ENCODE measurements at regions not wholly inside any gene's neighbourhood (a gene's known extent, or its start where the extent isn't known, plus 50 kb on each side); places are given as distances from the start of the nearest gene placed in this dataset.
A peak's percentile ranks its signal among the peaks of the same experiment; 100 is the strongest.

GRCh38 chr2:199025146-199025545 lies 432.6 kb downstream of the SATB2 start:
- no peak for DNase-seq (ENCODE audit: low read depth)

DNA sequence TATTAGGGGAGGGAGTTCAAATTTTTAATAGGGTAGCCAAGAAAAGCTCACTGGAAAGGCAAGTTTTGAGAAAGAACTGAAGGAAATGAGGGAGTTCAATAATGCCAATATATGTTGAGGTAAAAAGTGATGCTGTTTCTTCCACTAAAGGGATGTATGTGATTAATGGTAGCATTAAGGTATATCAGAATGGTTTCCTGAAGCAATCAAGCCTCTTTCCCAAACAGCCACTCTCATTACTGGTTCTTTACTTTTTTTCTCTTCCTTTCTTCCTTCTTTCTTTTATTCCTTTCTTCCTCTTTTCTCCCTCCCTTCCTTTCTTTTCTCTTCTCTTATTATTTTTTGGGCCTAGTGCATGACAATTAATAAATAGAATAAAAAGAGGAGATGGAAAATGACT lies 433.5 kb downstream of the SATB2 start:
- no peak for DNase-seq (ENCODE audit: low read depth)

DNA sequence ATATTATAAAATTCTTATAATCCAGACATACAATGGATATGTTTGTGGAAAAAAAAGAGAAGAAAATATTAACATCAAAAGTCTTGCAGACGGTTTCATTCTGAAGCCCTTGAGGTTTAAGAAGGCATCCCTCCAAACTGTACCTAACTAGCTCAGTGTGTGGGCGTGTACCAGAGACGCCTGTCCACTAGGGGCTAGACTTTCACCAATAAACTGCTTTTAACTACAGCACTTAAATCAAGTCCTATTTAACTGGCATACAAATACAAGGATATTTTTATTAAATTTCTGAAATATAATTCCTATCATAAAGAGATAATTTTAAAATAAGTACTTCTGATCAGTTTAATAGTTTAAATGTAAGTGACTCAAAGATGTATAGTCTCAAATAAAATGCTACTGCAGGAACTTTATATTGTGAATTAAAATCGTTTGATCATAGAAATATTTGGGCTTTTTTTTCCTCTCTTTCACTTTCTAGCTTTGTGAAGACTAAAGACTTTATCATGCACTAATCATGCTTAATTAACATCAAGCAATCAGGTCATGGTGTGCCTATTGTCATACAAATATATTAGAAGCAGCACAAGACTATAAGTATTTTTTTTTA lies 437.7 kb downstream of the SATB2 start:
- DNase-seq (ENCODE audit: low read depth) = peak; percentile 62

DNA sequence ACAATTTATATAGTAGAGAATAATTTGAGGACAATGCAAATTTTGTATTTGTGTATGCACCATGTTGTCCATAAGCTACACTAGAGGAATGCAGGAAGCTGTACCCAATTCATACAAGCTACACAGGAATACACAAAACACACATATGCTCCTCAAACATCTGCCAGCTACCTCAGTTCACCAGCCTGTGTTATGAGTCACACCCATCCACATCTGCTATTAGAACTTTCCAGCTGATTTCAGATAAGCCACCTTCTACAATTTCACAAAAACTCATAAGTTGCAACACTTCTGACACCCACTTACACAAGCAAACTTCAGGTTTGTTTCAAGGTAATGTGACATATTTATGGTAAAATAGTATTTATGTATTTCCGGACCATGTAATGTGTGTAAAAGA lies 438.9 kb downstream of the SATB2 start:
- no peak for DNase-seq (ENCODE audit: low read depth)

- DNase-seq (ENCODE audit: low read depth) = no peak
These were observed 442.7 kb downstream of the SATB2 start for GRCh38 chr2:199015072-199015471.

GRCh38 chr2:199014226-199014625 lies 443.5 kb downstream of the SATB2 start:
- no peak for DNase-seq (ENCODE audit: low read depth)

DNA sequence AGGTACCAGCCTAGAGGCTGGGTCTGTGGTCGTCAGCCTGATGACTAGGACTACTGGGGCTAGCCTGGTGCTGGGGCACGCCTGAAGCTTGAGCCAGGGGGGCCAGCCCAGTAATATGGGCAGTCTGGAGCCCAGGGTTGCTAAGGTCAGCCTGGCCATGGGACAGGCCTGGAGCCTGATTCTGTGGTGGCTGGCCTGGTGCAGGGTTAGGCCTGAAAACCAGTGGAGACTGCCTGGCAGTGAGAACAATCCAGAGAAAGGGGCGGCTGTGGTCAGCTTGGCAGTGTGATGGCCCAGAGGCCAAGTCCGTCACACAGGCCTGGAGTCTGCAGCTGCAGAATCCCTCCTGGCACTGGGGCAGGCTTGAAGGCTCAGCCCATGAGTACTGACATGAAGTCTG lies 445.8 kb downstream of the SATB2 start:
- no peak for DNase-seq (ENCODE audit: low read depth)

DNA sequence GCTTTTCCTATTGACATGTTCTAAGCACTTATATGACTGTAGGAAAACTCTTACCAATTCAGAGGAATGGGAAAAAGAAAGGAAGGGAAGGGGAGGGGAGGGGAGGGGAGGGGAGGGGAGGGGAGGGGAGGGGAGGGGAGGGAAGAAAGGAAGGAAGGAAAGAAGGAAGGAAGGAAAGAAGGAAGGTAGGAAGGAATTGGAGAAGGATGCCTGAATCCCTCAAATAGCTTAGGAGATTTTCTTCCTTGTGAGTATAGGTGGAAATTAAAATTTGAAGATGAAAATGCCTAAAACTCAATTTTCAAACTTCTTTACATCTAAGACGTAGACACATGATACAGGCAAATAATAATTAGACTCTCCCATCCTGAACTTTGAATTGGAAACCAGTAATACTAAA lies 463.1 kb downstream of the SATB2 start:
- DNase-seq (ENCODE audit: low read depth) = no peak

DNA sequence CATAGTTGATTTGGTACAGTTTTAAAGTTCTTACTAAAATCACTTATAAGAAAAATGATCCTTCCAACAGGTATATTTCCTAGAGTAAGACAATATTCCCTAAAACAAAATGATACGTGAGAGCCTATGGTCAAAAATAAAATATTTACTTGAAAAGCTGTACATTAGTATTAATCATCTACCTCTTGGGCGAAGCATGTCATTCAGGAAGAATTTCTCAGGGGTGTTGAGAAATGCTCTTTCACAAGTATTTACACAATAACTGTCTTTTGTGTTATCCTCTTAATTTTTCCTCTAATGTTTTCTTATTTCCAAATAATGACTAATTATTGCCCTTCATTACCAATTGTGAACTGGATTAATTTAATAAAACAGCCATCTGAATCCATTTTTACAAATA lies 466.3 kb downstream of the SATB2 start:
- no peak for DNase-seq (ENCODE audit: low read depth)

- no peak for DNase-seq (ENCODE audit: low read depth)
These were observed 482.0 kb downstream of the SATB2 start for GRCh38 chr2:198975779-198976178.

- no peak for DNase-seq (ENCODE audit: low read depth)
These were observed 484.0 kb downstream of the SATB2 start for GRCh38 chr2:198973785-198974184.

DNA sequence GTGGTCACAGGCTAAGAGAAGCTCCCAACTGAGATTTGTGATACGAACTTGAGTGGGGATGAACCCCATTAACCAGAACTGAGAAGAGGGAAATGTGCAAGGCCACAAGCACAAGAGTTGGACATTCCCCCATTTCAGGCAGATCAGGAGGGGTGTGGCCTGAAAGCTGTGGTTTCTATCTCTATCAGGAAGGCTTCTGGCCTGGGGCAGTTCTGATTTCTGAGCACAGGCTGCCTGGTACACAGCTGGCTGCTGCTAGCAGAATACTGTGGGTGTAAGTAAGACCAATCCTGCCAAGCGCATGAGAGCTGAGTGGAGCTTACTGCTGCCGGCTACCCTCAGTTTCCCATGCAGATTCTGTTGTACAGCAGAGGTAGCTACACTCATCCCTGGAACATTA lies 484.6 kb downstream of the SATB2 start:
- no peak for DNase-seq (ENCODE audit: low read depth)

DNA sequence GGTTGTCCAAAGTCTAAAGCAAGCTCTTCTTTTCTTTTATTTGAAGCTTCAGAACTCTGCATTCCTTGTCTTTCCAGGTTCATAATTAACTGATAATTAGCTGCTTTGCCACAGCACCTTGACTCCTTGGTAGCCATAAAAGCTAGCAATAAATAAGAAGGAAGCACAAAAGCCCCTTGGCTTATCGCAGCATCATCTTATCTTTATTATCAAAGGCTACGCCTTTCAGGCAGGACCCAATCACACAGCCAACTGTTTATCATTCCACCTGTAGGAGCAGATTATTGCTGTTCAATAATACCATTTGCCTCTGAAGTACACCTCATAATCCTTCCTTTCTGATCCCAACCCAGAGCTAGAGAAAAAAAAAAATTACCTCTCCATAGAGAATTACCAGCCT lies 489.2 kb downstream of the SATB2 start:
- no peak for DNase-seq (ENCODE audit: low read depth)

DNA sequence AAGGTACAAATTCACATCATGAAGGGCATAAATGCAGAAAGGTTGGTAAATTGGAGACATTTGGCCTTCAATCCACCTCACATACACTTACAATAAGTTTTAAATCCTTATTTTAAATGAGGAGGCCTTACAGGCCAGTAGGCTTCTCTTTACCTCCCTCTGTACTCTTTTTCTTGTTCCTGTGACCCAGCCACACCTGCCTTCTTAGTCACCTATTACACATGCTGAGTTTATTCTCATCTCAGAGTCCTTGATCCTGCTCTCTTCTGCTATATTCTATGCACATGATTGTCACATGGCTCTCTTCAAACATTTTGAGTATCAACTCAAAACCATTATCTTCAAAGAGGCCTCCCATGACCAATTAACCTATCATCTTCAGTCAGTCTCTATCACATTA lies 491.5 kb downstream of the SATB2 start:
- DNase-seq (ENCODE audit: low read depth) = no peak

DNA sequence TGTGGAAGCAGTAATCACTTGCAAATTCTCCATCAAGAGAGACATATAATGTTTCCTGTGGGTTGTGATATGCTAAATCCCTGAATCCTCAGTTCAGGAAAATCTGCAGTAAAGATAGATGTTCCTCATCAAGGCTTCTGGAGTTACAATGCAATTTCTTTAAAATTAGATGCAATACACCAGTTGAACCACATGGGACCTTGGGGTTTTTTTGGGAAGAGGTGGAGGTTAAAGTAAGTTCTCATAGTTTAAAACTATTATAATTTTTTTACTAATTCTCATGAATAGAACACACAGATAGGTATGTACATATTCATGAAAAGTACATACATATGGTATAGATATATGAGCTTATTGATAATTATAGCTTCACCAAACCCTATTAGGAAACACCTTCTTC lies 496.2 kb downstream of the SATB2 start:
- no peak for DNase-seq (ENCODE audit: low read depth)

- DNase-seq (ENCODE audit: low read depth) = no peak
These were observed 500.6 kb downstream of the SATB2 start for GRCh38 chr2:198957181-198957580.

DNA sequence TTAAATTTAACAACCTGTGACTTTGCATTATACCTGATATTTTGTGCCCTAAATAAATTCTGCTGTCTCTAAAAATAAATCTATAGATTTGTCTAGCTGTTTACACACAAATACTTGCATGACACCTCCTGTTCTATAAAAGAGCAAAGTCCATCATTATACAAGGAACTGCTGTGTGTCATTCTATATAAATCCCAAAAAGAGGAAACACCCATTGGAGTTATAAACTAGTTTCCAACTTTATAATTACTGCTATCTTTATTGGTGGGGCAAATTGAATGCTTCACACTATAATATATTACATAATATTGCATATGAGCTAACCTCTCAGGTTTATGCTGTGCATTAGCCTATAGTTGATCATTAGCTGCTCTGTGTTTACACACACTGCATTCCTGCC lies 504.4 kb downstream of the SATB2 start:
- DNase-seq (ENCODE audit: low read depth) = no peak

- DNase-seq (ENCODE audit: low read depth) = no peak
These were observed 506.9 kb downstream of the SATB2 start for GRCh38 chr2:198950803-198951202.

DNA sequence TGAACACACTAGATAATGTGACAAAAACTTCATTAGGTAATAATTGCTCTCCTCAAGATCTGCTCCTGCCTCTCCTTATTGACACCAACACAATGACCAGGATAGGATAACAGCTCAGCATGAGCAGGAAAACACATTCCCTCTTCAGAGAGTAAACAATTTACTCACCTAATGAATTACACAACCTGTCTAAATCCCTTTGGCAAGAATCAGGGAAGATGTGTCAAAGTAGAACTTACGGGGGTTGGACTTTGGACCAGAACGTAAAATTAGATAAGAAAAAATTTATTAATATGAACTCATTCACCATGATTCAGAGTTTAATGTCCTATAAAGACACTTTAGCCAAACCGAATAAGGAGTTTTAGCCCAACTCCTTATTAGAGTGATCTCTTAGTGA lies 512.2 kb downstream of the SATB2 start:
- DNase-seq (ENCODE audit: low read depth) = no peak

DNA sequence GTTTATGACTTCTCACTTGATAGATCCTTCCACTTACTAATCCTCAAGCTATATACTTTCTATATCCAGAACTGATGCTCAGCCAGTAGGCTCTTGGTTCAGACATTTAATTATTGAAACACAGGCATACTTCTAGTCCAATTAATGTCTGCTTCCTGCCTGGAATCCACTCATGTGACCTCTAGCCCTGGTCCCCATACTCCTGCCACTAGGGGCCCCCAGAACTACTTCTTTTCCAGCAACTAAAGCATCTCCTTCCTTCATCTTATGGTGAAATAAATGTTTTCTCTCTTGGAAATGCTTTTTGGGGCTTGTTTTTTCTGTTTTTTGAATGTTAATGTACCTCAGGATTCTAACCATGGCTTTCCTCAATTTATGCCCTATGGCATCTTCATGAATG lies 527.6 kb downstream of the SATB2 start:
- no peak for DNase-seq (ENCODE audit: low read depth)

GRCh38 chr2:198928026-198928425 lies 529.7 kb downstream of the SATB2 start:
- DNase-seq (ENCODE audit: low read depth) = no peak

DNA sequence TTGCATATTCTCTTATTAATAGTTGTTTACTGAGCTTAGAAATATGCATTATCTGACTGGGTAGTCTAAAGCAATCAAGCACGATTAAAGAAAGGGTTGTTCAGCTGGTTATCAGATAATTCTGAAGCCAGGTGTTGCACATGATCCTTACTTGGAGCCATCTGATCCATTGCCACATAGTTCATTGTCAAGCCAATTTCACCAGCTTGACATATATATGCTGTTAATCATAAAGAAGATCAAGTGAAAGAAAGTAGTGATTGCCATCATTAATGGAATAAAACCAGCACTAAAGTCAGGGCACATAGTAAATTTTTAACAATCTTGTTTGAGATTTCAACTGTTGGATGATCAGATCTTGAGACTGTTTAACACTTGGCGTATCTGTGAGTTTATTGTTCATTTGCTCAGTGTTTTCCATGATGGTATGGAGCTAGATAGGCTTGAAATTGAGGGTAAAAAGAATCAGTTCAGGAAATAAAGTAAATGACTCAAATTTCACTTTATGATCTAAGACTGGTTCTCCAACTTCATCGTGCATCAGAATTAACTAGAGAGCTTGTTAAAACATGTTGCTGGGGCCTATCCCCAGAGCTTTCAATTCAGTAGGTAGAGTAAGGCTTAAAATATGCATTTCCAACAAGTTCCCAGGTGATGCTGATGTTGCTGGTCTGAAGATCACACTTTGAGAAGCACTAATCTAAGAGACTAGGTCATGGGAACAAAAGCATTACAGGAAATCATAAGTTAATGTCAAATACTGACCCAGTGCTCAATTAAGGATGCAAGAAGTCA lies 539.6 kb downstream of the SATB2 start:
- DNase-seq (ENCODE audit: low read depth) = no peak

GRCh38 chr2:198917275-198917674 lies 540.5 kb downstream of the SATB2 start:
- DNase-seq (ENCODE audit: low read depth) = no peak

DNA sequence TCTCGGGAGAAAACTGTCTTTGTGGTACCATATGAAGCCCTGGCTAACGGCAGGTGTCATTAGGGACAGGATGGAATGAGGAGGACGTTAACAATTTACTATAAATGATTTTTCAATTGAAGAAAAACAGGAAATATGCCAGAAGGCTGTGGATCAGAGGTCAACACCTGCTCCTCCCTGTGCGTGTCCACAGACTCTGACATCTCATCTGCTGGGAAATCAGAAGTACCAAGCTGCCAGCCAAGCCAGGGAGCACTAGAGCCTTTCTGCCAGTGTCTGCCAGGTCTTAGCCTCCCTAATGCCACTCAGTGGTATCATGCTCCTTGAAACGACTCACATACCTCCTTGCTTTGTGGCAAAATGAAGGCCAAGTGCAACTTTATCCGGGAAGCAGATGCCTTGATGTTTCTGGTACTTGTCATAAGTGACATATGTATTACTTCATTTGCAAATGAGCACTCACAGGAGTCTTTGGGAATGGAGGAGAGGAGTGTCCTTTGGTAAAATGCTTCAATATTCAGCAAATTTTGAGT lies 541.1 kb downstream of the SATB2 start:
- DNase-seq (ENCODE audit: low read depth) = no peak

Data from fibroblast of gingiva (primary cell).